Left lung (tissue), 4 donors: ENCODE measurements at regions not wholly inside any gene's neighbourhood (a gene's known extent, or its start where the extent isn't known, plus 50 kb on each side); places are given as distances from the start of the nearest gene placed in this dataset.

Experiments
- ATAC-seq: fragments of 200-7000 bp; cut with Tn5 transposase; one replicate; pipeline ENCODE4 v1.9.1; 2020; ENCODE audit warnings: moderate library complexity
- DNase-seq, 4 donors: peaks; one replicate each; pipeline ENCODE4 v3.0.0-alpha.2; 2013 to 2020
- H3K27ac ChIP-seq, 2 donors: fragments of 200-600 bp; sonication (generic) in 1 of 2; one replicate each; pipeline versions ENCODE4 v1.5.0 to v1.8.0; 2020 to 2021
- H3K27me3 ChIP-seq, 2 donors: fragments of 200-600 bp; sonication (generic) in 1 of 2; one replicate each; pipeline versions ENCODE4 v1.5.0 to v1.8.0; 2020 to 2021
- H3K36me3 ChIP-seq, 2 donors: fragments of 200-600 bp; sonication (generic) in 1 of 2; one replicate each; pipeline versions ENCODE4 v1.5.0 to v1.8.0; 2020 to 2021
- H3K4me1 ChIP-seq, 2 donors: fragments of 200-600 bp; one replicate each; pipeline ENCODE4 v1.8.0; 2021
- H3K4me3 ChIP-seq, 2 donors: fragments of 200-600 bp; sonication (generic) in 1 of 2; one replicate each; pipeline versions ENCODE4 v1.5.0 to v1.8.0; 2020 to 2021; ENCODE audit warnings: mild to moderate bottlenecking in 1 of 2
- H3K9me3 ChIP-seq, 2 donors: fragments of 200-600 bp; sonication (generic) in 1 of 2; one replicate each; pipeline versions ENCODE4 v1.5.0 to v1.8.0; 2020 to 2021
- CTCF ChIP-seq, 2 donors: fragments of 200-600 bp; sonication (generic) in 1 of 2; IDR thresholded peaks; one replicate each; pipeline versions ENCODE4 v1.5.0 to v1.8.0; 2021; ENCODE audit warnings: antibody characterized with exemption in 2 of 2
- intact Hi-C, 2 donors: fragments of 100-400 bp; cut with DNase I; formaldehyde crosslinking; loops; one replicate each; pipeline versions ENCODE4 v1.11.2 to v1.14.2; 2022
- donor health status: DM: no; HTN: yes; CAD: no.
- donor health status: DM: no; HTN: no; CAD: no.

DNA sequence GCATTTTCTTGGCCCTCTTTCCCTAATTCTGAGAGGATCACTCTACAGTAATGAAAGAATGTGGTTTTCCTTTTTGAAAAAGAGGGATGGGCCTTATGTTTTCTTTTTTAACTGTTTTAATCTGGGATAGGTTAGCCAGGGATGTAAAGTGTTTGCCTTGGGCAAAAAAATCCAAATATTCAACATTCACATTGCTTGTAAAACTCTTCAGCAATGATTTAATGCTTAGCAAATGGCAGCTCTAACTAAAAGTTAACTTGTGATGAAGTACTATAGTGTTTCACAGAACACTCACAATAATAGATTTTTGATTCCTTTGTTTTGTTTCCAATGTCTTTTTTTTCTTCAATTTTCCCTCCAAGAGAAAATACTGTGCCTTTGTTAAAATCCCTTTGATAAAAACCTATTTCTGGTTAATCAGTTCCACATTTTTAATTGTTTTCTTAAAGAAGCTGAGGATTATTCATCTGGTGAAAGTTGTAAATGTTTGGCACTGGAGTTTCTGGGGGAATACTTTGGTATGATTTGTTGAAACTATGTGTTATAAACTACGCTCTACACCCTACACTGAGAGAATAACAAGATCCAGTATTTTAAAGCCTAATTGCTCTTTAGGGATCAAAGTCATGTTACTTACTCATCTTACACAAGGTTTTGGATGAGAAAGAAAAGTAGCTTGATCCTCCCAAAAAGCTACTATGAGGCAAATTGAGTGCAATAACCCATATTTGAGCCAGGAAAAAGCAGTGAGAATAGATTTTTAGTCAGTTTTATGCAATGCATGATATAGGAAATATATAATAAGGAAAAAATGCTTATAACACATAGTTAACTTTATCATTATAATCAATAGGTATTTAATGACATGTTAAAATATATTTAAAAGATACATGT, 335.8 kb downstream of the EPHA7 start:
- no peak for ATAC-seq
- H3K36me3 ChIP-seq: no peaks in the 10 kb centered on the region
- H3K4me1 ChIP-seq: no peaks in the 10 kb centered on the region
- TF ChIP-seq CTCF (IDR thresholded peaks at IDR 0.05): no peak
- H3K9me3 ChIP-seq: no peaks in the 10 kb centered on the region
- no peaks in the 10 kb centered on the region for H3K27me3 ChIP-seq
- H3K4me3 ChIP-seq: no peak overlapping the region
- DNase-seq: no peak
- intact Hi-C loops: no loop called here
- H3K27ac ChIP-seq: no peak overlapping the region

DNA sequence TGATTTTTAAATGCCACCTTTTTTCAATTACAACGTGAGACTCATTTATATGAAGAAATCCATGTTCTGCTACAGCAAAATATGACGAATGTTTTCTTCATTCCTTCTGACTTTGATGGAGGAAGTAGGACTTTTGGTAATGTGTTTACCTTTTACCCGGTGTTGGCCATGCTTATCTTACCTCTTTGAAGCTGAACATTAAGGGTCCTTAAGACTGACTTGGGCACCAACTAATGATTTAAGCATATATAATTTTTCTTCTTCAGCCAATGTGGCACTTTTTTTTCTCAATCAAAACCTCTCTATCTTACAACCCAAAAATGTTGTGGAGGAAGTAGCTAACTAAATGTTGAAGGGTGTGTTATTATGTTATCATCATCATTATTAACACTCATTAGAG, 337.5 kb downstream of the EPHA7 start:
- TF ChIP-seq CTCF (IDR thresholded peaks at IDR 0.05): no peak
- no peaks in the 10 kb centered on the region for H3K36me3 ChIP-seq
- H3K4me3 ChIP-seq: no peak overlapping the region
- no peak for DNase-seq
- H3K27me3 ChIP-seq: no peaks in the 10 kb centered on the region
- no peaks in the 10 kb centered on the region for H3K9me3 ChIP-seq
- no peaks in the 10 kb centered on the region for H3K4me1 ChIP-seq
- intact Hi-C loops: no loop called here
- no peak for ATAC-seq
- H3K27ac ChIP-seq: no peak overlapping the region

DNA sequence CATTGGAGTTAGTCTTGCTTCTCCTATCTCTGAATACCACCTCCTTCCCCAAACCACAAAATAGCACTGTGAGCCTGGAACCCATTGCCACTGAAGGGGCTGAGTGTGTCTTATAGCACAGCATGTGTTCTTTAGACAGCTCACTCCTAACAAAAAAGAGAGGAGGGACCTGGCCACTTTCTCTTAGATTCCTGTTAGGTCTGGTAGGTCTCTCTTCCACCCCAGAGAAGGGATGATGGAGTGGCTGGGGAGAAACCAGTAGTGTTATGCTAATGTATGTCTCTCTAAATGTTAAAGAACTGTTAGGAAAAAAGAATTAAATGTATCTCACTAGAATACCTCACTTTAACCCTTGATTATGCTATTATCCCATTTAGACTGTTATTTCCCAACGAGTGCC, 340.3 kb downstream of the EPHA7 start:
- Histone ChIP-seq H3K9me3 (peaks cover 0 to 8% of the 10 kb centered on the region in 2 donors), H3K27me3 (no peaks in the 10 kb centered on the region), H3K27ac (no peak overlapping the region), H3K36me3 (no peaks in the 10 kb centered on the region), H3K4me1 (no peaks in the 10 kb centered on the region), H3K4me3 (no peak overlapping the region)
- no peak for DNase-seq
- ATAC-seq: no peak
- intact Hi-C loops: no loop called here
- TF ChIP-seq CTCF (IDR thresholded peaks at IDR 0.05): no peak

DNA sequence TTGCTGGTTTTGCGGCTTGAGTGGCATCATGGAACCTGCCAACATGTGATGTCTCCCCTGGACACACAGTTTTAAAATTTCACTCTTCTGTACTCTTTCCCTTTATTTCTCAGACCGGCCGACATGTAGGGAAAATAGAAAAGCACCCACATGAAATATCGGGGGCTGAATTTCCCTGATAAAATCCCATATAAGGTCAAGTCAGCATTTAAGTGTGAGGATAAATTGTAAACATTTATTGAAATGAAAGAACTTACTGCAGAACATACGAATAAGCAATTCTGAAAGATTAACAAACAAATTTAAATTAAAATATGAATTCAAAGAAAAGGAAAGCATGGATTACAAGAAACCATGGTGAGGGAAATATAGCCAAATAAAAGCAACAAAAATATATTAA, 345.5 kb downstream of the EPHA7 start:
- no peak overlapping the region for H3K4me3 ChIP-seq
- intact Hi-C loops: no loop called here
- no peaks in the 10 kb centered on the region for H3K27me3 ChIP-seq
- peaks cover 0 to 14% of the 10 kb centered on the region in 2 donors for H3K9me3 ChIP-seq
- no peak for ATAC-seq
- TF ChIP-seq CTCF (IDR thresholded peaks at IDR 0.05): no peak
- no peaks in the 10 kb centered on the region for H3K4me1 ChIP-seq
- DNase-seq: no peak
- no peak overlapping the region for H3K27ac ChIP-seq
- no peaks in the 10 kb centered on the region for H3K36me3 ChIP-seq

DNA sequence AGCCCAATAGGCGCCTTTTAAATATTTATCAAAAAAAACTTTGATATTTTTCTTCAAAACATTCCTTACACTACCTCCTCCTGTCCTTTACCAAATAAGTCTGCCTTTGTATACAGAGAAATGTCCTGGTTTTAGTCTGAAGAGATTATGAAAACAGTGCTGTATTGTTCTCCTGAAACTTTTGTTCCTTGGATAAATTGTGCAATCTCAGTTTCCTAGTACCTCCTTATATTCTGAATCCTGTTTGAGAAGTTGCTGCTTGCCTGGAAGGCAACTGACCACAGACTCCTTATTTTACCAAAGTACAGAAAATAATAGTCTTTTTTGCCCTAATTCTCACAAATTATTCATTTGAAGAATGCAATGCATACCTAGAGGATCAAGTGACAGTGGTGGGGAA, 349.5 kb downstream of the EPHA7 start:
- DNase-seq (no peak), ATAC-seq (no peak)
- no peaks in the 10 kb centered on the region for H3K4me1 ChIP-seq
- no peaks in the 10 kb centered on the region for H3K36me3 ChIP-seq
- H3K27me3 ChIP-seq: no peaks in the 10 kb centered on the region
- no peak overlapping the region for H3K4me3 ChIP-seq
- intact Hi-C loops: no loop called here
- no peak for TF ChIP-seq CTCF (IDR thresholded peaks at IDR 0.05)
- peaks cover 0 to 6% of the 10 kb centered on the region in 2 donors for H3K9me3 ChIP-seq
- no peak overlapping the region for H3K27ac ChIP-seq
